ENCODE measurements at regions not wholly inside any gene's neighbourhood (a gene's known extent, or its start where the extent isn't known, plus 50 kb on each side); places are given as distances from the start of the nearest gene placed in this dataset.
"Not testable (repeated sequence)": the region's sequence is repeated elsewhere in the genome, so short reads cannot be mapped to it uniquely, and the experiment has no call there.

DNA sequence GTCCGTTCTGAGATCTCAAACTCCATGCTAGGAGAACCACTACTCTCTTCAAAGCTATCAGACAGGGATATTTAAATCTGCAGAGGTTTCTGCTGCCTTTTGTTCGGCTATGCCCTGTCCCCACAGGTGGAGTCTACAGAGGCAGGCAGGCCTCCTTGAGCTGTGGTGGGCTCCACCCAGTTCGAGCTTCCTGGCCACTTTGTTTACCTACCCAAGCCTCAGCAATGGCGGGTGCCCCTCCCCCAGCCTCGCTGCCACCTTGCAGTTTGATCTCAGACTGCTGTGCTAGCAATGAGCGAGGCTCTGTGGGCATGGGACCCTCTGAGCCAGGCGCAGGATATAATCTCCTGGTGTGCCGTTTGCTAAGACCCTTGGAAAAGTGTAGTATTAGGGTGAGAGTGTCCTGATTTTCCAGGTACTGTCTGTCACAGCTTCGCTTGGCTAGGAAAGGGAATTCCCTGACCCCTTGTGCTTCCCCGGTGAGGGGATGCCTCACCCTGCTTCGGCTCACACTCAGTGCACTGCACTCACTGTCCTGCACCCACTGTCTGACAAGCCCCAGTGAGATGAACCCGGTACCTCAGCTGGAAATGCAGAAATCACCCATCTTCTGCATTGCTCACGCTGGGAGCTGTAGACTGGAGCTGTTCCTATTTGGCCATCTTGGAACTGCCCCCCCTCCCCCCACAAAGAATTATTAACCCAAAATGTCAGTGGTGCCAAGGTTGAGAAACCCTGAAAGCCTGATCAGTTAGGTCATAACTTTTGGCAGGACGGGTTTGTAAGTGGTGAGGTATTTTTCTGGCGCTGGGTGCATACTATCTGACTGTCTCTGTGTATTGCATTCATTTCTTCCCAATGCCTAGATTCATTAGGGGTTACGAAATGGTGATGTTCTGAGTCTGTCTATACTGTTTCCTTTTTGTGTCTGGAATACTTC, 181.4 kb downstream of the TEX29 start:
- DNase-seq (ENCODE audit: low spot score), result not testable (repeated sequence)

DNA sequence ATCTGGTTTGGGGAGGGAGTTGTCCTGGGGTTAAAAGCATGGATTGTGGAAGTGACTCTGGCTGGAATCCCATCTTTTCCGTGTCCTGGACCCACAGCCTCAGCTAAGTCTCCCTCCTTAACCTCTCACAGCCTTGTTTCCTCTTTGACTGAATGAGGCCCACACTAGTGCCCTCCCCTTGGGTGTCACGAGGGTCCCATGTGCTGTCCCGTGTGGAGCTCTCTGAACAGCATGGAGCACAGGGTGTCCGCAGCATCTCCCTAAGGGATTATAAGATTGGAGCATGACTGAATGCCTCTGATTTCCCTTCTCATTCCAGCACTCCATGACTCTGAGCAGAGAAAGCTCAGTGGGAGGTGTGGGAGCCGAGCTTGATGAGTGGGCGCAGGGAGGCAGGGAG, 182.5 kb downstream of the TEX29 start:
- DNase-seq (ENCODE audit: low spot score), result no peak

DNA sequence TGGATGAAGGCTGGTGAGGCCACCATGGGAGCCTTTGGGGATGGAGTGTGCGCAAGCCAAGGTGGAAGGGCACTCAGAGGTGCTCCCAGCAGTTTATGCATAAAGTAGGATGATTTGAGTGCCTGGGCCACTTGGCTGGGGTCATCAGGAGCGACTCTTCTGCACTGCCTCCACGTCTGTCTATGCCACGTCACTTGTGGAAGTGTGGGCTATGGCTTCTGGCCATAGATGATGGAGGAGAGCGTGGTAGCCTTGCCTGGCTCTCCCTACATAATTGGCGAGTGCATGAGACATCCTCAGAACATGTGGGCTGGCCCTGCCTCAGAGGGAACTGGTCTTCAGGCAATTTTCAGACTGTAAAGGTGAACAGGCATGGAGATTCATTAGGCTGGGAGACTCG, 182.9 kb downstream of the TEX29 start:
- no peak for DNase-seq (ENCODE audit: low spot score)

DNA sequence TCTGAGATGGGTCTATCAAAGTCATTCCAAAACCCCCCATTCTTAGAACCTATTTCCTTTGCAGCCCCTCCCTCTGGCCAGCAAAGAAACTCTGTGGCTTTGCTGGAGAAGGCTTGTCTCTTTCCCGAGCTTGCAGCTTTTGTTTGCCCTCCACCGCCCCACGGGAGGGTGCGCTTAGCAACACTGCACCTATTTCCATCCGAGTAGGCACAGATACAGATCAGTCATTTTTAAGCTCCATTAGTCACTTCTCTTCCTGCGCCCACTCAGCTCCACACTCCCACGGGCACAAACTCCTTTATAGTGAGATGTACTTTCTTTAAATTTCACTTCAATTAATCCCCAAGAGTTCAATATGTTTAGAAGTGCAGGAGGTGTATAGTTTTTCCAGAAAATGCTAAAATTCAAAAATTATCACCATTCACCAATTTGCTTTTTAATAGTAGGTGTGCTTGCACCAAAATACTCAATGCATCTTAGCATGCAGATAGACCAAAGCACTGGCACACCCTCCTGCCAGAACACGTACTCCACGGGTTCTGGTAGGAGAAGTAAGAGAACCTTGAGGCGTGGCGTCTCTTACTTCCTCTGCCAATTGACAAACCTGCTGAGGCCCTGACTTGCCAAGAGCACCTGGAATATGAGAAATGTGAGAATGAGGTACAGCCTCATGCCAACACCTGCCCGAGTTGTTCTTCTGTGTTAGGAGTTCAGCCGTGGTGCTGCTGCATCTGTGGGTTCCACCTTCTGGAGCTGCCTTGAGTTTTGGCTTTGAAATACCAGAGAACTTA, 183.7 kb downstream of the TEX29 start:
- no peak for DNase-seq (ENCODE audit: low spot score)

DNA sequence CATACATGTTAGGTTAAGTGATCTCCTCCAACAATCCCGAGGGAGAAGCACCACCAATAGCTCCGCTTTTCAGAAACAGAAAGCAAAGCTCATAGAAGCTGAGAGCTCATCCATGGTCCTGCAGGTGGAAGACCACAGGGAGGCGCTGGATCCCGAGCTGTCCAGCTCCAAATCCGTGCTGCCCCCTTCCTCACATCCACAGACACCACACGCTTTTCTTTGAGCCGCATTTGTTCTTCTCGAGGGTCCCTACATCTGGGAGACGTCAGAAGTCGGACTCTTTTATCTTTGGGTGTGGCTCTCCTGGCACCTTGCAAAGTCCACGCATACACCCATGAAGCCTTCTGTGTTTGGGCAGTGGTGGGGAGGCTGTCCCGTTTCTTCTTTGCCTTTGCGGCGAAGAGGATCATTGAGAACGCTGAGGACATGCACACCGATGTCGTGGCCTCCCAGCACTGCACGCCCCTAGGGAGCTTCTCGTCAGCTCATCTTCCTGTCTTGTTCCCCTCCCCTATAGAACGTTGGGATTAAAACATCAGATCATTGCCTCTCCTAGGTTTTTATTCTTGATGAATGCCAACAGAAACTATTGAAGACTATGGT, 184.8 kb downstream of the TEX29 start:
- DNase-seq (ENCODE audit: low spot score), result peak; percentile 91

DNA sequence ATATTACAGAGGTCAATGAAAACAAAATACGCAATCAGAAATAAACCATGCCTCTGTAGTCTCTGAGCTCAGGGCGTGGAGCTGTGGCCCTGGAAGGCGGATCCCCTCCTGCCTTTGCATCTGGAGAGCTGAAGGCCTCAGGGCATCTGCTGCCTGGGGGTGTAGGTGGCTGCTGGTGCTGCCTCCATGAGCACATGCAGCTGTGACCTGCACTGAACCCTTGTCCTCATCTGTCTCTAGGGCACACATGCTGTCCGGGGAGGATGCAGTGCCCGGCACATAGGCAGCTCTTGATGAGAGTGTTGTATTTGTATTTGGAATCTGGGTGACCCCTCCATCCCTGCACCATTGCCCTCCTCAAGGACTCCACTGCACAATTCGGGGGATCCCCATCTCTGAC, 185.7 kb downstream of the TEX29 start:
- DNase-seq (ENCODE audit: low spot score), result no peak

DNA sequence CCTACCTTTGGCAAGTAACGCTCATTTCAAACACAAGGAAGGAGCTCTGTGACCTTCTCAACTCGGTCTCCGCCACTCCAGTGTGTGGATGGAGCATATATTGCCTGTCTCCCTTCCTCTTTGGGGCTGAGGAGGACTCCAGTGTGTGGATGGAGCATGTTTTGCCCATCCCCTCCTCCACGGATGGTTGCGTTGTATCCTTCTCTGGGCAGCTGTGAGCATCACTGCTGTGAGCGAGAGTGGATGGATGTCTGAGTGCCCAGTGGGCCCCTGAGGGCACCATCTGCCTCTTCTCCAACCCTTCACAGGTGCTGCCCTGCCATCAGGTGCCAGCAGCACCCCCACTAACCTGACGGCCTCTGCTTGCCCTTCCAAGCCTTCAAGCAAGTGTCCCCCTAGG, 186.2 kb downstream of the TEX29 start:
- DNase-seq (ENCODE audit: low spot score), result no peak

DNA sequence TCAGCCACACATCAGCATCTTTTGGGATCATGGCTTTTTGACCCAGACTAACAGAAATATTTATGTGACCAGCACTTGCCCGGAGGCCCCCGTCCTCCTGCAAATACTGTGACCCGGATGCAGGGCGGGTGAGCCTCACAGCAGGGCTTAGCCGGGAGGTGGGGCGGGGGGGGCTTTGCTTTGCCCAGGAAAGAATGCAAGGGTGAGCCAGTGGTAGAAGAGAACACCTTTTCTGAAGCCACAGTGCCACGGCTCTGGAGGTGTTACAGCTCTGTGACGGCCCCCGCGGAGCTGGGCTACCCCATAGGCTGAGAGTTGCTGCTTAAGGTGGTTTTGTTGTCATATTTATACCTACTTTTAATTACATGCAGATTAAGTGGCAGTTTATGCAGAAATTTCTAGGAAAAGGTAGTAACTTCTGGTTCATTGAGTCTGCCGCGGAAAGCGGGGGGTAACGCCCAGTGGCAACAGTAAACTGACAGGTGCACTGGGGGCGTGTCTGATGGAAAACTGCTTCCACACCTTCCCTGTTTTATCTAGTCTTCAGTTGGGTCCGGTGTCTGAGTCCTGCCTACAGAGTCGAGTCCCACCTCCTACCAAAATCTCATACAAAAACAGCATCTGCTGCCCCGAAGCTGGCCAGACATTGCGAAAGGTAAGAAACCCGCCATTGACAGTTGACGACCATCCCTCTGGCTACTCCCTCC, 187.9 kb downstream of the TEX29 start:
- no peak for DNase-seq (ENCODE audit: low spot score)

DNA sequence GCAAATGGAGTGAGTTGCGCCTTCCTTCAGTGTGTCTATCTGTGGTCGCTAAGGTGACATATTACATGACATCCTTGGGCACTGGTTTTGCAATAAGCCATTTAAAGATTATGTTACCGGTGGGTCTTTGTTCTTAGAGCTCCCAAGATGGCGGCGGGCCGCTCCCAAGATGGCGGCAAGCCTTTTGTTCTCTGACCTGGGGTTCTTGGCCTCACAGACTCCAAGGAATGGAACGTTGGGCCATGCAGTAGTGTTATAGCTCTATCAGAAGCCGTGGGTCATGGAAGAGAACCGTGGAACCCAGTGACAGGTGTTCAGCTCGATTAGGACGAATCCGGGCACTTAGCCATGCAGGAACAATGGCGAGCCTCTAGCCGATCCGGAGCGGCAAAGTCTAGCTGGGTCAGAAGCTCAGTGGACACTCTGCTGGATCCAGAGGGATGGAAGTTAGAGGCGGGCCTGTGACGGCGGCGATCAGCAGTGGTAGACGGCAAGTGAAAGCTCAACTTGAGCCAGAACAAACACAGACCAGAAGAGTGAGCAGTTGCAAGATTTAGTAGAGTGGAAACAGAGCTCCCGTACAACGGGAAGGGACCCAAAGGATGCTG, 188.6 kb downstream of the TEX29 start:
- DNase-seq (ENCODE audit: low spot score), result no peak

DNA sequence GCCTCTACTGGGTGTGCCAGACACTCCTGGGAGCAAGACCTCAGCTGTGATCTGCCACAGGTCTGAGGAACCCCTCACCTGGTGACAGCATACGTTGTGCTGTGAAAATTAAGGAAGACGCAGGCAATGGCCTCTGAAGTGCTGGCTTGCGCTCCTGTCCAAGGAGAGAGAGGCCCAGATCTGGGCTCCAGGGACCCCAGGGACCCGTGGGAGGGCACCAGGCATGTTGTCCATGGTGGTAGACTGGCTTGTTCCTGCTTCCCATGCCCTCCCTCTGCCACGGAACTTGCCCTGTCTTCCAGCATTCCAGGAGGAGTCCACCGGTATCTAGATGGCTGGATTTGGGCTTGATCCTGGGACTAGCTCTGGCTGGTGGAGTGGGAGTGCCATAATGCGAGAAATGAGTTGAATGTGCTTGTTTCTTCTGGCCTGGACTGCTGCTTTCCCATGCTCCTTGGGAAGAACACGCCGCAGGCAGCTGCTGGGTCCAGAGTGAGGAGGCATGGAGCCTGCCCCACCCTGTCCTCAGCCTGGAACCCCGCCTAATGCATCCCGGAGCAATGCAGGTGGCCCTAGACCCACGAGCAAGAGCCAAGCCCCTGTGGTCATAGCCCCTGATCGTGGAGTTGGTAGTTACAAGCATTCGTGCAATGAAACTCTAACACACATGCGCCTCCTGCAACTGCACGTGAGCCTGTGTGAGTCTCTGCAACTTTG, 190.2 kb downstream of the TEX29 start:
- DNase-seq (ENCODE audit: low spot score), result no peak

DNA sequence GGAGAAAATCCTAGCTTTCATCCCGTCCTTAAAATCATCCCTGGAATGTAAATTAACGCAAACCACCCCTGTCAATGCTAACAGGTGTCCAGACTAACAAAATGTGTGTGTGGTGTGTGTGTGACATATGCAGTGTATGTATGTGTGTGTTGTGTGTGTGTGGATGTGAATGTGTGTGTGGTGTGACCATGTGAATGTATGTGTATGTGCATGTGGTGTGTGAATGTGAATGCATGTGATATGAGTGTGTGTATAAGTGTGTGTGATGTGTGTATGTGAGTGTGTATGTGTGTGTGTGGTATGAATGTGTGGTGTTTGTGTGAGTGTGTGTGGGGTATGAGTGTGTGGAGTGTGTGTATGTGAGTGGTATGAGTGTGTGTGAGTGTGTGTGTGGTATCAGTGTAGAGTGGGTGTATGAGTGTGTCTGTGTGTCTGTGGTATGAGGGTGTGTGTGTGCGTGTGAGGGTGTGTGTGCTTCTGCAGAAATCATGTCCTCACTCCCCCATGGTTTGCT, 190.8 kb downstream of the TEX29 start:
- no peak for DNase-seq (ENCODE audit: low spot score)

DNA sequence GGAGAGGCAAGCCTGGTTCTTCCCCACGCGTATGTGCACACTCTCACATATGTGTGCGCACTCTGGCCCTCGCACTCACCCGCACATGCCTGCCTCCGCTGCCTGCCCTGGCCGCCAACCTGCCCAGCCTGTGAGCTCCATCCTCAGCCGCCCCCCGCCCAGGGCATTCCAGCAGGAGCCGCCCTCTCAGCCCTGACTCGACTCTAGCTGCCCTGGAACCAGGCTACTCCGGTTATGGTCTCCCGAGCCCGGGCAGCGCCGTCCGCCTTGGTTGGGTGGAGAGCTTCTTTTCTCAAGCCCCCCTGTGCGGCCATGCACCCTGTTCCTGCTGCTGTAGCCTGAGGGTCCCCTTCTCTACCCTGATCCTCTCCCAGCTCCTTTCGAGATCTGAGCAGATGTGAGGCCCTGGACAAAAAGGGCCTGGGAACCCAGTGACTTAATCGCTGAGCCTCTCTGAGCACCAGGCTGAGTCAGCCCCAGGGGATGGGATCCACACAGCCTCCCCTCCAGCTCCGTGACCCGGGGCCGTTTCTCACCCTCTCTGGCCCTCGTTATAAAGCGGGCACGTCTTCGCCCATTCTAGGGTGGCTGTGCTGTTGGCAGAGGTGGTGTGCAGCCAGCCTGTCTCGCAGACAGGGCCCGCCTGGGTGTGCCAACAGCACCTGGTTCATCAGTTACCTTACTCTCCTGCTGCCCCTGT, 191.5 kb downstream of the TEX29 start:
- DNase-seq (ENCODE audit: low spot score), result no peak

DNA sequence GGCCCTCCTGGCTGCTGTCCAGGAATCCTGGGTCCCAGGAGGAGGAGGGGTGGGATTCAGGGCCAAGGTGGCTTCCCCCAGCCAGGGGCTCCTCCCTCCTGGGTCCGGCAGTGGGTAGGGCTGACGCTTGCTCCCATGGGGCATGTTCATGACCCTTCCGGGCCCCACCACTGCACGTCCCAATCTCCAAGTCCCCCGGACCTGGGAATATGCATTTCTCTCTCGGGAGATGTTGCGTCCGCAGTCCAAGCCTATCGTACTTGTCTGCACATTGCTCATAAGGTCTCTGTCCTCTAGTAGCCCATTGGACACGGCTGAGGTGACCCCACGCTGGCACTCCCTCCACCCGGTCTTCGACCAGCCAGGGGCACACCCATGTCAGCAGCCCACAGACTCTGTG, 192.3 kb downstream of the TEX29 start:
- DNase-seq (ENCODE audit: low spot score), result no peak

DNA sequence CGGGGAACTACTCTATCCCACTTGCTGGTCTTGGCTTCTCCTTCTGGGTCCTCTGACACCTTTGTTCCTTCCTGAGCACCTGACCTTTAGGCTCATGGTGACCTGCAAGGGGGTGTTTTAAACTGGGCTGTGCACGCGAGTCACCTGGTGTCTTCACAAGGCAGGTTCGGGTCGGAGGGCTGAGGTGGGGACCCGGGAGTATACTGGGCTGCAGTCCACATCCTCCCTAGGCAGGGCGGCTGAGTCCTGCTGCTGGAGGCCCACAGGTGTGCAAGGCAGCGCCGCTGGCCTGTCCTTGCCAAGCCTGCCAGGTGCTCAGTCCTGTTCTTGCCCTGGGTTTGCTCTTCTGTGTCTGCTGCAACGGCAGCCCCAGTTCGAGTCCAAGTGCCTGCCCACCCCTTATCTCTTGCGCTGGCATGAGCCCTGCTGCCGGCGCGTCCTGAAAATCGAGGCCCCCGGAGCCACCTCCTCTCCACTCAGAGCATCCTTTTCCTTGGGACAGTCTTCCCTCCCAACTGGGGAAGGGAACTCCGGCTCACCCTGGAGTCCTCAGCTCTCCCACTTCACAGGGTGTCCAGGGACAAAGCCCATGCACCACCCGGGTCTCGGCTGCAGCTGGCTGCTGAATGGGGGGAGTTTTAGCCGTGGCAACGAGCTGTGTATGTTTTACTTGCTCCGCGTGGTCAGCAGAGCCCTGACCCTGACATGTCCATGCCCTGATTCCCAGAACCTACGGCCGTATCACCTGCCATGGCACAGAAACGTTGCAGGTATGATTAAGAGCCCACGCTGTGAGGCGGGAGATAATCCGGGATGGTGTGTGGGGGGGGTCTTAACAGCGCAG, 193.5 kb downstream of the TEX29 start:
- no peak for DNase-seq (ENCODE audit: low spot score)

DNA sequence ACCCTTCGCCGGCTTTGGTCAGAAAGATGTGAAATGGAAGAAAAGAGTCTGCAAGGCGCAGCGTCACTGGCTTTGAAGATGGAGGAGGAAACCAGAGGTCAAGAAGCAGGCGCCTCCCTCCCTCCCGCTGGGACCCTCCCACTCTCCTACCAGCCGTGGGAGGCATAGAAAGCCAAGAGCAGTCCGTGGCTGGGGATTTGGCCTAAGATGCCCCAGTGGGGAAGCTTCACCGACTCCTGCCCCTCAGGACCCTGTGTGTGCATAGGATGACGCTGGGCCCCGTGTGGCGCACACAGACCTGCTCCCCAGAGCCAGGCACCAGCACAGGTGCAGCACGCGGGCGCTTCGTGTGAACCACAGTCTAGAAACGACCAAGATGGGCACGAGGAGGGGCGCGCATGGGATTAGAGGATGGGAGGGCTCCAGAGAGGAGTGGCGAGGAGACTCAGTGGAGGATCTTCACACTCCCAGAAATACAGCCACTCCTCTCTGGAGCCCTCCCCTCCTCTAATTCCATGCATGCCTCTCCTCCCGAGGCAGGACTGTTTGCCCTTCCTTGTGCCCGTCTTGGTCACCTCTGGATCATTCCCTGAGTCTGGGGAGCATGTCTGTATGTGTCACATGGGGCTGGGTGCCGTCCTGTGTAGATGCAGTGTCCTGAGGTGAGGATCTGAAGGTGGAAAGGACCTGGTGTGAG, 194.3 kb downstream of the TEX29 start:
- DNase-seq (ENCODE audit: low spot score), result no peak

DNA sequence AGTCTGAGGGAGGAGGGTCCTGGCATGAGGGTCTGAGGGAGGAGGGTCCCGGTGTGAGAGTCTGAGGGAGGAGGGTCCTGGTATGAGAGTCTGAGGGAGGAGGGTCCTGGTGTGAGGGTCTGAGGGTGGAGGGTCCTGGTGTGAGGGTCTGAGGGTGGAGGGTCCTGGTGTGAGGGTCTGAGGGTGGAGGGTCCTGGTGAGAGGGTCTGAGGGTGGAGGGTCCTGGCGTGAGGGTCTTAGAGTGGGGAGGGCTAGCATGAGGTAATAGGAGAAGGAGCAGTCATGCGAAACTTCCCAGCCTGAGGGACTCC, 194.8 kb downstream of the TEX29 start:
- no peak for DNase-seq (ENCODE audit: low spot score)

DNA sequence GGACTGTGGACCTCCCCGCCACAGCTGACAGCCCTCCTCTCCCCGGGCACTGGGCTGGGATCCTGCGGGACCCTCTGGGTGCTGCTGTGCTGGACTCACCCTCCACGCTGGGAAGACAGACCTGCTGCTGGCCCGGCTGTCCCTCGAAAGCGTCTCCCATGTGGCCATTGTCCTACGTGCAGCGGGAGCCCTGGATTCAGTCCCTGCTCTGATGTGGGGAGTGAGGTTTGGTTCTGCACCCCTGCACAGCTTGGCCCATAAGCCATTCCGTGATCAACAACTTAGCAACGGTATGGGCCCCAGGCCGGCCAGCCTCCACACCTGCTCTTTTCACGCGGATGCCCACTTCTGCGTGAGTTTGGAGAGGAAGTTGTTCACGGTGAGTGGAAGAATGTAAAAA, 195.2 kb downstream of the TEX29 start:
- DNase-seq (ENCODE audit: low spot score), result no peak

DNA sequence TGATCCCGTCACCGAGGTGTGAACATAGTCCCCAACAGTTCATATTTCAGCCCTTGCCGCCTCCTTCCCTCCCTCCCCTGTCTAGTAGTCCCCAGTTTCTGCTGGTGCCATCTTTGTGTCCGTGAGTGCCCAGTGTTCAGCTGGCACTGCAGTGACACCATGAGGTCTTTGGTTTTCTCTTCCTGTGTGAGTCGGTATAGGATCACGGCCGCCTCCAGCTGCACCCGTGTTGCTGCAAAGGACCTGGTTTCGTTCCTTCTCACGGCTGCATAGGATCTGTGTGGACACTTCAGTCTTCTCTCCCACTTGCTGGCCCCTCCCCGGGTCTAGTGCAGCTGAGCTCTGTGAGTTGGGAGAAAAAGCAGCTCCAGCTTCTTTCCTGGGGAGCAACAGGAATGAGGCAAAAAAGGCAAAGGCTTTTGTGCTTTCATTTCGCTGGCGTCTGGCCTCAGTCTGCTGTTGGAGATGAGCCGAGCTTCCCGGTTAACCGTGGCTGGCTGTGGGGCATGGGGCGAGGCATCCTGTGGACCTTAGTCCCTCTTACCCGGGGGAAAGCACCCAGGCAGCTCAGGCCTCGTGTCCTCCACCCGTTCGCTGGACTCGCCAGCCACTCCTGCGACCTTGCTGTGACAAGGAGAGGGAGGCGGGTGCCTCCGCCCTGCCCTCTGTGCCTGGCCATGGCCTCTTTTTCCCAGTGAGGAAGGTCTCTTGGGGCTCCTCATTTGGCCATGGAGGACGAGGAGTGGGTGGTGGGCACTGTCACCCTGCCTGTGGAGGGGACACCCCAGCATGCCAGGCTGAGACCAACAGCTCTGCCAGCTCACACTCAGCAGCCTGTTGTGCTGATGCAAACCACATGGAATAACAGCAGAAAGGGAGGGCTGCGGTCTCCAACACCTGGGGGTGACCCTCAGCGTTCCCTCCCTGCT, 196.5 kb downstream of the TEX29 start:
- no peak for DNase-seq (ENCODE audit: low spot score)

Data from iPS-NIHi11 (cell line).